NT2/D1 (cell line): ENCODE measurements at regions not wholly inside any gene's neighbourhood (a gene's known extent, or its start where the extent isn't known, plus 50 kb on each side); places are given as distances from the start of the nearest gene placed in this dataset.

Experiments
- YY1 ChIP-seq: IDR thresholded peaks from 2 replicates; pipeline ENCODE4 v1.6.1; 2011; ENCODE audit not compliant: insufficient read length, insufficient read depth
- ZNF274 ChIP-seq: IDR thresholded peaks from 2 replicates; pipeline ENCODE4 v1.6.1; 2011; ENCODE audit warnings: mild to moderate bottlenecking, low read depth, low read length

GRCh38 chr2:102939207-102939606 is 177.4 kb downstream of the TMEM182 start:
- no peak for TF ChIP-seq ZNF274
- no peak for TF ChIP-seq YY1
